AG08396 (cell line): ENCODE measurements at regions not wholly inside any gene's neighbourhood (a gene's known extent, or its start where the extent isn't known, plus 50 kb on each side); places are given as distances from the start of the nearest gene placed in this dataset.

Experiments used
- DNase-seq: peaks from one replicate; pipeline ENCODE4 v3.0.0; 2012; ENCODE audit warnings: low spot score, mixed read lengths

- no peak for DNase-seq
Measured at GRCh38 chr11:130776061-130776419, 140.2 kb downstream of the SNX19 start.

- no peak for DNase-seq
Measured at GRCh38 chr11:130778026-130778425, 138.3 kb downstream of the SNX19 start.

GRCh38 chr11:130778705-130779104 lies 137.6 kb downstream of the SNX19 start:
- DNase-seq = no peak

- no peak for DNase-seq
Measured at GRCh38 chr11:130779267-130779666, 137.0 kb downstream of the SNX19 start.

- no peak for DNase-seq
Measured at GRCh38 chr11:130779943-130780342, 136.3 kb downstream of the SNX19 start.

- DNase-seq = no peak
Measured at GRCh38 chr11:130780437-130780836, 135.8 kb downstream of the SNX19 start.

- peak; percentile 45 for DNase-seq
Measured at GRCh38 chr11:130781931-130782330, 134.3 kb downstream of the SNX19 start.

- DNase-seq = peak; percentile 39
Measured at GRCh38 chr11:130782361-130783222, 133.7 kb downstream of the SNX19 start.

- DNase-seq = no peak
Measured at GRCh38 chr11:130783323-130783722, 133.0 kb downstream of the SNX19 start.

- DNase-seq = no peak
Measured at GRCh38 chr11:130785380-130786116, 130.7 kb downstream of the SNX19 start.

- no peak for DNase-seq
Measured at GRCh38 chr11:130786586-130786985, 129.7 kb downstream of the SNX19 start.

GRCh38 chr11:130787092-130787616 lies 129.1 kb downstream of the SNX19 start:
- DNase-seq = no peak

- no peak for DNase-seq
Measured at GRCh38 chr11:130787973-130788570, 128.2 kb downstream of the SNX19 start.

- DNase-seq = no peak
Measured at GRCh38 chr11:130789056-130789640, 127.1 kb downstream of the SNX19 start.

- DNase-seq = no peak
Measured at GRCh38 chr11:130790689-130791088, 125.6 kb downstream of the SNX19 start.

GRCh38 chr11:130792772-130793171 lies 123.5 kb downstream of the SNX19 start:
- DNase-seq = no peak

- DNase-seq = no peak
Measured at GRCh38 chr11:130796828-130797227, 119.5 kb downstream of the SNX19 start.

- DNase-seq = peak; percentile 64
Measured at GRCh38 chr11:130798280-130798679, 118.0 kb downstream of the SNX19 start.

- no peak for DNase-seq
Measured at GRCh38 chr11:130798801-130799200, 117.5 kb downstream of the SNX19 start.

GRCh38 chr11:130801333-130802122 lies 114.8 kb downstream of the SNX19 start:
- peak; percentile 38 for DNase-seq

GRCh38 chr11:130802567-130802966 lies 113.7 kb downstream of the SNX19 start:
- DNase-seq = no peak
